Esophagus squamous epithelium (tissue), 4 donors: ENCODE measurements at regions not wholly inside any gene's neighbourhood (a gene's known extent, or its start where the extent isn't known, plus 50 kb on each side); places are given as distances from the start of the nearest gene placed in this dataset.

Experiments used
- POLR2A ChIP-seq, 4 donors: fragments of 450-650 bp; IDR thresholded peaks; one replicate each; pipeline ENCODE4 v1.6.1; 2017; ENCODE audit warnings: antibody characterized with exemption in 4 of 4, mild to moderate bottlenecking in 4 of 4, moderate library complexity in 3 of 4
- TF ChIP-seq, protein P1 (sequence below), 6 experiments: fragments of 450-650 bp in 4 of 6; fragments of 200-600 bp in 2 of 6; sonication (generic) in 2 of 6; IDR thresholded peaks; one replicate each; pipeline ENCODE4 v1.5.1; 2016 to 2019; ENCODE audit warnings: antibody characterized with exemption in 6 of 6, mild to moderate bottlenecking in 4 of 6, moderate library complexity in 4 of 6

DNA sequence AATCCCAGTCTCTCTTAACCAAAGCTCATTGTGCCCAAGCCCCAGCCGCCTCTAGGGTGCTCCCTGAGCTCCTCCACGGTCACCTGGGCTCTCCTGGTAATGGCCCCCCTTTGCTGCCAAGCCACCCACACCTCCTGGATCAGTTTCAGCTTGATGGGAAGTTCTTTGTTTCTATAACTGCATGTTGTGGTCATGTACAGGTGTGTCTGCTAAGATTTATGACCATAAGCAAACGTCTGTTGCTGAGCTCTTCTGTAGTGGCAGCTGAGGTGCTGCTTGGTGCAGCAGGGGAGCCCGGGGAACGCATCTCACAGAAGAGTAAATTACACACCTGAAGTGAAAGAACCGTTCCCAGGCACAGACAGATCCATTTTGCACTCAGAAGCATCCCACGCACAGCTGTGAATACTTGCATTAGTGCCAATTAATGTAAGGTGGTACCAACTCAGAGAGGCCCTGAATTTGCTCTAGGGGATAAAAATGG, 194.6 kb upstream of the ARID1B start:
- TF ChIP-seq, protein P1, sequence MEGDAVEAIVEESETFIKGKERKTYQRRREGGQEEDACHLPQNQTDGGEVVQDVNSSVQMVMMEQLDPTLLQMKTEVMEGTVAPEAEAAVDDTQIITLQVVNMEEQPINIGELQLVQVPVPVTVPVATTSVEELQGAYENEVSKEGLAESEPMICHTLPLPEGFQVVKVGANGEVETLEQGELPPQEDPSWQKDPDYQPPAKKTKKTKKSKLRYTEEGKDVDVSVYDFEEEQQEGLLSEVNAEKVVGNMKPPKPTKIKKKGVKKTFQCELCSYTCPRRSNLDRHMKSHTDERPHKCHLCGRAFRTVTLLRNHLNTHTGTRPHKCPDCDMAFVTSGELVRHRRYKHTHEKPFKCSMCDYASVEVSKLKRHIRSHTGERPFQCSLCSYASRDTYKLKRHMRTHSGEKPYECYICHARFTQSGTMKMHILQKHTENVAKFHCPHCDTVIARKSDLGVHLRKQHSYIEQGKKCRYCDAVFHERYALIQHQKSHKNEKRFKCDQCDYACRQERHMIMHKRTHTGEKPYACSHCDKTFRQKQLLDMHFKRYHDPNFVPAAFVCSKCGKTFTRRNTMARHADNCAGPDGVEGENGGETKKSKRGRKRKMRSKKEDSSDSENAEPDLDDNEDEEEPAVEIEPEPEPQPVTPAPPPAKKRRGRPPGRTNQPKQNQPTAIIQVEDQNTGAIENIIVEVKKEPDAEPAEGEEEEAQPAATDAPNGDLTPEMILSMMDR (IDR thresholded peaks at IDR 0.05) = no peak
- TF ChIP-seq POLR2A (IDR thresholded peaks at IDR 0.05) = no peak
